ENCODE measurements at regions not wholly inside any gene's neighbourhood (a gene's known extent, or its start where the extent isn't known, plus 50 kb on each side); places are given as distances from the start of the nearest gene placed in this dataset.

GRCh38 chr7:10082896-10083295, 890.8 kb upstream of the PHF14 start:
- Histone ChIP-seq H3K4me3 (ENCODE audit: low read length) (no peak overlapping the region), H3K9me2 (replicated peaks; ENCODE audit: insufficient read depth, low read length) (no peaks in the 10 kb centered on the region), H3K9ac (ENCODE audit: low read length) (no peak overlapping the region), H3K4me2 (ENCODE audit: low read depth, low read length) (no peak overlapping the region), H3K9me3 (replicated peaks; ENCODE audit: insufficient read depth, low read length) (no peaks in the 10 kb centered on the region), H3K4me1 (ENCODE audit: low read length) (no peaks in the 10 kb centered on the region), H3K79me2 (ENCODE audit: low read length) (no peaks in the 10 kb centered on the region), H3K36me3 (replicated peaks; ENCODE audit: insufficient read depth, low read length) (no peaks in the 10 kb centered on the region), H3F3A (ENCODE audit: insufficient read depth, low read length) (no peaks in the 10 kb centered on the region), H4K20me1 (ENCODE audit: insufficient read depth, low read length) (no peaks in the 10 kb centered on the region), H2AFZ (ENCODE audit: low read length) (no peak overlapping the region), H3K27ac (ENCODE audit: low read length) (no peak overlapping the region), H3K27me3 (replicated peaks; ENCODE audit: insufficient read depth, low read length) (no peaks in the 10 kb centered on the region)
- TF ChIP-seq EZH2 (optimal IDR thresholded peaks at IDR 0.05; ENCODE audit: low read depth, low read length) (no peak), CTCF (IDR thresholded peaks at IDR 0.05; ENCODE audit: low read length) (no peak), EZH2phosphoT487 (IDR thresholded peaks at IDR 0.05; ENCODE audit: low read length) (no peak)
- DNase-seq, result no peak

- Histone ChIP-seq H2AFZ (ENCODE audit: low read length) (no peak overlapping the region), H3K9ac (ENCODE audit: low read length) (no peak overlapping the region), H3K27ac (ENCODE audit: low read length) (no peak overlapping the region), H4K20me1 (ENCODE audit: insufficient read depth, low read length) (no peaks in the 10 kb centered on the region), H3K9me3 (replicated peaks; ENCODE audit: insufficient read depth, low read length) (no peaks in the 10 kb centered on the region), H3K36me3 (replicated peaks; ENCODE audit: insufficient read depth, low read length) (no peaks in the 10 kb centered on the region), H3F3A (ENCODE audit: insufficient read depth, low read length) (no peaks in the 10 kb centered on the region), H3K4me3 (ENCODE audit: low read length) (no peak overlapping the region), H3K4me1 (ENCODE audit: low read length) (no peaks in the 10 kb centered on the region), H3K79me2 (ENCODE audit: low read length) (no peaks in the 10 kb centered on the region), H3K4me2 (ENCODE audit: low read depth, low read length) (no peak overlapping the region), H3K27me3 (replicated peaks; ENCODE audit: insufficient read depth, low read length) (no peaks in the 10 kb centered on the region), H3K9me2 (replicated peaks; ENCODE audit: insufficient read depth, low read length) (no peaks in the 10 kb centered on the region)
- TF ChIP-seq CTCF (IDR thresholded peaks at IDR 0.05; ENCODE audit: low read length), result no peak
- no peak for TF ChIP-seq EZH2 (optimal IDR thresholded peaks at IDR 0.05; ENCODE audit: low read depth, low read length)
- no peak for TF ChIP-seq EZH2phosphoT487 (IDR thresholded peaks at IDR 0.05; ENCODE audit: low read length)
- DNase-seq, result no peak
Observed at GRCh38 chr7:10083766-10084165, 889.9 kb upstream of the PHF14 start.

GRCh38 chr7:10085231-10085630, 888.4 kb upstream of the PHF14 start:
- no peak overlapping the region for H3K27ac ChIP-seq (ENCODE audit: low read length)
- H3K4me1 ChIP-seq (ENCODE audit: low read length), result no peaks in the 10 kb centered on the region
- no peaks in the 10 kb centered on the region for H3K27me3 ChIP-seq (replicated peaks; ENCODE audit: insufficient read depth, low read length)
- no peaks in the 10 kb centered on the region for H3K36me3 ChIP-seq (replicated peaks; ENCODE audit: insufficient read depth, low read length)
- no peak overlapping the region for H3K4me2 ChIP-seq (ENCODE audit: low read depth, low read length)
- TF ChIP-seq EZH2phosphoT487 (IDR thresholded peaks at IDR 0.05; ENCODE audit: low read length) (no peak), CTCF (IDR thresholded peaks at IDR 0.05; ENCODE audit: low read length) (no peak), EZH2 (optimal IDR thresholded peaks at IDR 0.05; ENCODE audit: low read depth, low read length) (no peak)
- H3F3A ChIP-seq (ENCODE audit: insufficient read depth, low read length), result no peaks in the 10 kb centered on the region
- H3K9me3 ChIP-seq (replicated peaks; ENCODE audit: insufficient read depth, low read length), result no peaks in the 10 kb centered on the region
- H3K9ac ChIP-seq (ENCODE audit: low read length), result no peak overlapping the region
- no peaks in the 10 kb centered on the region for H4K20me1 ChIP-seq (ENCODE audit: insufficient read depth, low read length)
- H3K79me2 ChIP-seq (ENCODE audit: low read length), result no peaks in the 10 kb centered on the region
- H2AFZ ChIP-seq (ENCODE audit: low read length), result no peak overlapping the region
- no peaks in the 10 kb centered on the region for H3K9me2 ChIP-seq (replicated peaks; ENCODE audit: insufficient read depth, low read length)
- DNase-seq, result no peak
- no peak overlapping the region for H3K4me3 ChIP-seq (ENCODE audit: low read length)

Measured in MM.1S (cell line).